ENCODE measurements at regions not wholly inside any gene's neighbourhood (a gene's known extent, or its start where the extent isn't known, plus 50 kb on each side); places are given as distances from the start of the nearest gene placed in this dataset.

- TF ChIP-seq PRDM2 (tag by site-specific recombination; IDR thresholded peaks at IDR 0.05; ENCODE audit: borderline replicate concordance) (no peak), ZNF677 (tag by site-specific recombination; IDR thresholded peaks at IDR 0.05) (no peak), ZBTB20 (tag by site-specific recombination; IDR thresholded peaks at IDR 0.05) (no peak), ZNF621 (tag by site-specific recombination; IDR thresholded peaks at IDR 0.05) (no peak), ZNF354C (tag by site-specific recombination; IDR thresholded peaks at IDR 0.05; ENCODE audit: borderline replicate concordance, low read depth) (no peak), ZNF843 (tag by site-specific recombination; IDR thresholded peaks at IDR 0.05) (no peak), ZNF37A (tag by site-specific recombination; IDR thresholded peaks at IDR 0.05) (no peak), RBAK (tag by site-specific recombination; IDR thresholded peaks at IDR 0.05) (no peak)
Measured at GRCh38 chr5:21071986-21072385, 1084.0 kb upstream of the CDH18 start (continued).

GRCh38 chr5:21071421-21071820 is 1083.4 kb upstream of the CDH18 start:
- Histone ChIP-seq H3K4me3 (ENCODE audit: low read depth, low read length) (no peak overlapping the region), H3K9me3 (ENCODE audit: control insufficient read depth, insufficient read depth, low read depth, low read length) (no peaks in the 10 kb centered on the region), H3K4me1 (ENCODE audit: control insufficient read depth, insufficient read depth, low read length) (no peaks in the 10 kb centered on the region), H3K36me3 (ENCODE audit: control insufficient read depth in 2 of 2, insufficient read depth in 1 of 2, low read length in 2 of 2) (no peaks in the 10 kb centered on the region), H3K27ac (ENCODE audit: extremely low read depth, low read depth, low read length) (no peak overlapping the region)
- CTCF ChIA-PET = no interaction called here
- TF ChIP-seq ZNF146 (tag by site-specific recombination; IDR thresholded peaks at IDR 0.05) (no peak), ZNF585B (tag by site-specific recombination; IDR thresholded peaks at IDR 0.05) (no peak), ZNF202 (tag by site-specific recombination; IDR thresholded peaks at IDR 0.05; ENCODE audit: borderline replicate concordance) (no peak), ZNF670 (tag by site-specific recombination; IDR thresholded peaks at IDR 0.05; ENCODE audit: low read depth) (no peak), ZNF626 (tag by site-specific recombination; IDR thresholded peaks at IDR 0.05) (no peak), ZNF514 (tag by site-specific recombination; IDR thresholded peaks at IDR 0.05) (no peak), HOXD13 (CRISPR knock-in tag; IDR thresholded peaks at IDR 0.05; ENCODE audit: borderline replicate concordance) (no peak)
- POLR2A ChIA-PET = no interaction called here

- H3K4me3 ChIP-seq (ENCODE audit: low read depth, low read length) = no peak overlapping the region
- POLR2A ChIA-PET = no interaction called here
- TF ChIP-seq ZNF280D (tag by site-specific recombination; IDR thresholded peaks at IDR 0.05) (no peak), ZNF169 (tag by site-specific recombination; IDR thresholded peaks at IDR 0.05) (no peak), ZNF610 (tag by site-specific recombination; IDR thresholded peaks at IDR 0.05; ENCODE audit: borderline replicate concordance) (no peak), ZNF423 (tag by site-specific recombination; IDR thresholded peaks at IDR 0.05) (no peak), ZNF791 (tag by site-specific recombination; IDR thresholded peaks at IDR 0.05) (no peak), ZBTB8A (tag by site-specific recombination; IDR thresholded peaks at IDR 0.05) (no peak), ZNF16 (tag by site-specific recombination; IDR thresholded peaks at IDR 0.05; ENCODE audit: low read depth) (no peak), ZBTB6 (tag by site-specific recombination; IDR thresholded peaks at IDR 0.05) (no peak)
Measured at GRCh38 chr5:21070858-21071257, 1082.9 kb upstream of the CDH18 start.

More at GRCh38 chr5:21070858-21071257, 1082.9 kb upstream of the CDH18 start:
- CTCF ChIA-PET = no interaction called here
- Histone ChIP-seq H3K36me3 (ENCODE audit: control insufficient read depth in 2 of 2, insufficient read depth in 1 of 2, low read length in 2 of 2) (no peaks in the 10 kb centered on the region), H3K27ac (ENCODE audit: extremely low read depth, low read depth, low read length) (no peak overlapping the region), H3K4me1 (ENCODE audit: control insufficient read depth, insufficient read depth, low read length) (no peaks in the 10 kb centered on the region), H3K9me3 (ENCODE audit: control insufficient read depth, insufficient read depth, low read depth, low read length) (no peaks in the 10 kb centered on the region)
